Transverse colon (tissue), 4 donors: ENCODE measurements at regions not wholly inside any gene's neighbourhood (a gene's known extent, or its start where the extent isn't known, plus 50 kb on each side); places are given as distances from the start of the nearest gene placed in this dataset.

Experiments
- DNase-seq: peaks from one replicate; pipeline ENCODE4 v3.0.0-alpha.2; 2019
- H3K27ac ChIP-seq, 4 donors: fragments of 200-600 bp; sonication (generic); 2 replicates each; pipeline ENCODE4 v1.5.1; 2016 to 2018; ENCODE audit warnings: inconsistent platforms in 4 of 4
- H3K27me3 ChIP-seq: fragments of 200-600 bp; sonication (generic); 2 replicates; pipeline ENCODE4 v1.5.1; 2017; ENCODE audit warnings: inconsistent platforms
- H3K36me3 ChIP-seq, 4 donors: fragments of 200-600 bp; sonication (generic); 2 replicates each; pipeline ENCODE4 v1.5.1; 2017 to 2019; ENCODE audit warnings: inconsistent platforms in 4 of 4
- H3K4me1 ChIP-seq, 4 donors: fragments of 200-600 bp; sonication (generic); 2 replicates each; pipeline ENCODE4 v1.5.1; 2017 to 2020; ENCODE audit warnings: inconsistent platforms in 4 of 4
- H3K4me3 ChIP-seq, 4 donors: fragments of 200-600 bp; sonication (generic); 1 replicate in 1 of 4; 2 replicates in 3 of 4; pipeline versions ENCODE4 v1.5.1 to v1.6.1; 2017 to 2019; ENCODE audit warnings: inconsistent platforms in 4 of 4
- H3K9me3 ChIP-seq, 2 donors: fragments of 200-600 bp; sonication (generic); 2 replicates each; pipeline ENCODE4 v1.5.1; 2017 to 2019; ENCODE audit warnings: inconsistent platforms in 2 of 2
- EP300 ChIP-seq: sonication (generic); formaldehyde crosslinking; IDR thresholded peaks from one replicate; pipeline ENCODE4 v1.6.1; 2017; ENCODE audit warnings: antibody characterized with exemption, low read depth
- POLR2A ChIP-seq: fragments of 450-650 bp; IDR thresholded peaks from one replicate; pipeline ENCODE4 v1.6.1; 2016; ENCODE audit warnings: antibody characterized with exemption, mild to moderate bottlenecking, moderate library complexity
- POLR2AphosphoS5 ChIP-seq, 3 donors: sonication (generic); formaldehyde crosslinking; IDR thresholded peaks; one replicate each; pipeline ENCODE4 v1.6.1; 2016; ENCODE audit warnings: antibody characterized with exemption in 3 of 3
- WGBS, 2 donors: methylation state at CpG; one replicate each; pipeline ENCODE4 v1.1.5; 2018; ENCODE audit warnings: low coverage in 1 of 2; 5-methylcytosine and 5-hydroxymethylcytosine counted together
- in situ Hi-C, 4 donors: fragments of 200-750 bp; cut with MboI; loops; one replicate each; pipeline versions ENCODE4 v1.15.0 to v1.15.1; 2017; ENCODE audit warnings: low sequenced_read_pairs in 3 of 4, low pct_ligation_motif_present in 1 of 4, low pct_unique_long_range_greater_than_20kb in 1 of 4
- intact Hi-C: fragments of 100-400 bp; cut with DNase I; formaldehyde crosslinking; loops from one replicate; pipeline ENCODE4 v1.15.1; 2023; ENCODE audit warnings: low total_unique reads
- TF ChIP-seq, protein P1 (sequence below), 5 experiments: fragments of 200-600 bp in 3 of 5; fragments of 450-650 bp in 2 of 5; sonication (generic) in 3 of 5; IDR thresholded peaks; 1 replicate in 2 of 5; 2 replicates in 3 of 5; pipeline ENCODE4 v1.5.1; 2016 to 2017; ENCODE audit warnings: antibody characterized with exemption in 5 of 5, inconsistent platforms in 3 of 5, mild to moderate bottlenecking in 2 of 5, moderate library complexity in 1 of 5

DNA sequence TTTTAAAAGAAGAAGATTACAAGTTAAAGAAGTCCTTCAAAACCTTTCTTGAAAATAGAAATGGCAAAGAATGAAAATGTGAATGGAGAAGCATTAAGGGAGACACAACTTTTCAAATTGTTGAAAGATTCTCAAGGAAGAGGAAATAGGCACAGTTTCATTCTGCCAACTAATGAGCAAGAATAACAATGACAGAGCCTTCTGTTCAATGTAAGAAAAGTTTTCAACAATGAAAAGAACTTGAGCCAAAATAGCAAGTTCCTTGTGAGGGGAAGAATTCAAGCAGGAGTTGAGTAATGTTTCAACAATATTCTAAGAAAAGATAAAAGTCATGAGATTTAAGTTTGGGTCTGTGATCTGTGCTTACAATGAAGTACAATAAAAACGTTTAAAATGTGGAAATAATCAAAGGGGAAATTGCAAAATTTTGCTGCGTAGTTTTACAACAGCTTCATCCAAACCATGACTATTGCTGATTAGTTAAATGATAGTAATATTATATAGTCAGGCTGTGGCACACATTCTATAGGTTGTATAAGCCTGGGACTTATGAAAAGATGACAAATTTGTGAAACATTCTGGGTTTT, 122.6 kb downstream of the METTL4 start:
- H3K27me3 ChIP-seq = no peaks in the 10 kb centered on the region
- no peak for DNase-seq
- H3K4me1 ChIP-seq = no peaks in the 10 kb centered on the region
- H3K9me3 ChIP-seq = no peaks in the 10 kb centered on the region
- H3K36me3 ChIP-seq = no peaks in the 10 kb centered on the region
- no peak overlapping the region for H3K4me3 ChIP-seq
- in situ Hi-C loops = no loop called here
- intact Hi-C loops = no loop called here
- 51% methylated on average over 2 of the region's 2 CpGs for WGBS, 2 donors
- TF ChIP-seq EP300 (no peak), POLR2A (no peak), POLR2AphosphoS5 (IDR thresholded peaks at IDR 0.05) (no peak)
- TF ChIP-seq, protein P1, sequence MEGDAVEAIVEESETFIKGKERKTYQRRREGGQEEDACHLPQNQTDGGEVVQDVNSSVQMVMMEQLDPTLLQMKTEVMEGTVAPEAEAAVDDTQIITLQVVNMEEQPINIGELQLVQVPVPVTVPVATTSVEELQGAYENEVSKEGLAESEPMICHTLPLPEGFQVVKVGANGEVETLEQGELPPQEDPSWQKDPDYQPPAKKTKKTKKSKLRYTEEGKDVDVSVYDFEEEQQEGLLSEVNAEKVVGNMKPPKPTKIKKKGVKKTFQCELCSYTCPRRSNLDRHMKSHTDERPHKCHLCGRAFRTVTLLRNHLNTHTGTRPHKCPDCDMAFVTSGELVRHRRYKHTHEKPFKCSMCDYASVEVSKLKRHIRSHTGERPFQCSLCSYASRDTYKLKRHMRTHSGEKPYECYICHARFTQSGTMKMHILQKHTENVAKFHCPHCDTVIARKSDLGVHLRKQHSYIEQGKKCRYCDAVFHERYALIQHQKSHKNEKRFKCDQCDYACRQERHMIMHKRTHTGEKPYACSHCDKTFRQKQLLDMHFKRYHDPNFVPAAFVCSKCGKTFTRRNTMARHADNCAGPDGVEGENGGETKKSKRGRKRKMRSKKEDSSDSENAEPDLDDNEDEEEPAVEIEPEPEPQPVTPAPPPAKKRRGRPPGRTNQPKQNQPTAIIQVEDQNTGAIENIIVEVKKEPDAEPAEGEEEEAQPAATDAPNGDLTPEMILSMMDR (IDR thresholded peaks at IDR 0.05) = no peak
- H3K27ac ChIP-seq = no peak overlapping the region

DNA sequence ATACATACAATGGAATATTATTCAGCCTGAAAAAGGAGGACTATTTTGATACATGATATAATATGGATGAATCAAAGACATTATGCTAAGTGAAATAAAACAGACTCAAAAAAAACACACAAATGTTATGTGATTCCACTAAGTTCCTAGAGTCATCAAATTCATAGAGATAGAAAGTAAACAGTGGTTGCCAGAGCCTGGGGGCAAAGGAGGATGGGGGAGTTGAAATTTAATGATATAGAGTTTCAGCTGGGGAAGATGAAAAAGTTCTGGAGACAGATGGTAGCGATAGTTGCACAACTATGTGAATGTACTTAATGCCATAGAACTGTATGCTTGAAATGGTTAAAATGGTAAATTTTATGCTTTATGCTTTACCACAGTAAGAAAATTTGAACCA, 119.7 kb downstream of the METTL4 start:
- WGBS, 2 donors = 90 to 92% methylated on average over 1 of the region's 1 CpG

DNA sequence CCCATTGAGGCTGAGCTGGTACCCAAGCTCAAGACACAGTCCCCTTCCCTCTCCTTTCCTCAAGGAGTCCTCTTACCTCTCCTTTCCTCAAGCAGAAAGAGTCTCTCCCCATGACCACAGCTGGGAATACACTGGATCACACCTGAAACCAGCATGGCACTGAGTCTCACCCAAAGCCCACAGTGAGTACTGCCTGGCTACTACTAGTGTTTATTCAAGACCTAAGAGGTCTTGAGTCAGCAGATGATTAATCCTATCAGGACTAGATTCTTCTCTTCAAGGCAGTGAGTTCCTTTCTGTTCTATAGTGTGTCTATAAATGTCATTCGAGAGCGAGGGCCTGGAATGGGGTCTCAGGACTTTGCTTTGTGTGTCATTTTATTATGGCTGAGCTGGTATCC, 111.4 kb downstream of the METTL4 start:
- in situ Hi-C loops = no loop called here

More for the DNA sequence above, 119.7 kb downstream of the METTL4 start:
- Histone ChIP-seq H3K27ac (no peak overlapping the region), H3K4me1 (no peaks in the 10 kb centered on the region), H3K4me3 (no peak overlapping the region), H3K36me3 (no peaks in the 10 kb centered on the region), H3K27me3 (no peaks in the 10 kb centered on the region), H3K9me3 (no peaks in the 10 kb centered on the region)
- no peak for DNase-seq
- in situ Hi-C loops (no loop called here), intact Hi-C loops (no loop called here)
- TF ChIP-seq, protein P1 (IDR thresholded peaks at IDR 0.05) = no peak
- TF ChIP-seq EP300 (no peak), POLR2AphosphoS5 (IDR thresholded peaks at IDR 0.05) (no peak), POLR2A (no peak)

DNA sequence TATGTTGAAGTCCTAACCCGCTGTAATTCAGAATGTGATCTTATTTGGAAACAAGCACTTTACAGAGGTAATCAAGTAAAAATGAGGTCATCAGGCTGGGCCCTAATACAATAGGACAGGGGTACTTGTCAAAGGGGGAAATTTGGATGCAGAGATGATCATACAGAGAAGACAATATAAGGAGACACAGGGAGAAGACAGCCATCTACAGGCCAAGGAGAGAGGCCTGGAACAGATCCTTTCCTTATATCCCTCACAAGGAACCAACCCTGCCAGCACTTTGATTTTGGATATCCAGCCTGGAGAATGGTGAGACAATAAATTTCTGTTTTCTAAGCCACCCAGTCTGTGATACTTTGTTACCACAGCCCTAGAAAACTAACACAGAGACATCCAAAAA, 104.3 kb downstream of the METTL4 start:
- intact Hi-C loops (no loop called here), in situ Hi-C loops (no loop called here)
- H3K36me3 ChIP-seq = no peaks in the 10 kb centered on the region
- no peaks in the 10 kb centered on the region for H3K9me3 ChIP-seq
- H3K4me1 ChIP-seq = no peaks in the 10 kb centered on the region
- no peak for TF ChIP-seq POLR2A
- TF ChIP-seq EP300 = no peak
- TF ChIP-seq POLR2AphosphoS5 (IDR thresholded peaks at IDR 0.05) = no peak
- TF ChIP-seq, protein P1 (IDR thresholded peaks at IDR 0.05) = no peak
- 83 to 96% methylated on average over 1 of the region's 1 CpG for WGBS, 2 donors
- H3K27ac ChIP-seq = no peak overlapping the region
- DNase-seq = no peak
- no peak overlapping the region for H3K4me3 ChIP-seq
- H3K27me3 ChIP-seq = no peaks in the 10 kb centered on the region

More for the DNA sequence above, 111.4 kb downstream of the METTL4 start:
- no peaks in the 10 kb centered on the region for H3K36me3 ChIP-seq
- H3K27me3 ChIP-seq = no peaks in the 10 kb centered on the region
- H3K27ac ChIP-seq = no peak overlapping the region
- H3K4me3 ChIP-seq = no peak overlapping the region
- H3K4me1 ChIP-seq = no peaks in the 10 kb centered on the region
- WGBS, 2 donors = 85 to 88% methylated on average over 2 of the region's 2 CpGs
- intact Hi-C loops = no loop called here
- no peak for DNase-seq
- no peaks in the 10 kb centered on the region for H3K9me3 ChIP-seq
- TF ChIP-seq POLR2AphosphoS5 (IDR thresholded peaks at IDR 0.05) (no peak), EP300 (no peak), POLR2A (no peak)
- TF ChIP-seq, protein P1 (IDR thresholded peaks at IDR 0.05) = no peak
